ENCODE measurements at regions not wholly inside any gene's neighbourhood (a gene's known extent, or its start where the extent isn't known, plus 50 kb on each side); places are given as distances from the start of the nearest gene placed in this dataset.

- intact Hi-C loops (cut with DNase I): no loop called here
- TF ChIP-seq, protein P1, sequence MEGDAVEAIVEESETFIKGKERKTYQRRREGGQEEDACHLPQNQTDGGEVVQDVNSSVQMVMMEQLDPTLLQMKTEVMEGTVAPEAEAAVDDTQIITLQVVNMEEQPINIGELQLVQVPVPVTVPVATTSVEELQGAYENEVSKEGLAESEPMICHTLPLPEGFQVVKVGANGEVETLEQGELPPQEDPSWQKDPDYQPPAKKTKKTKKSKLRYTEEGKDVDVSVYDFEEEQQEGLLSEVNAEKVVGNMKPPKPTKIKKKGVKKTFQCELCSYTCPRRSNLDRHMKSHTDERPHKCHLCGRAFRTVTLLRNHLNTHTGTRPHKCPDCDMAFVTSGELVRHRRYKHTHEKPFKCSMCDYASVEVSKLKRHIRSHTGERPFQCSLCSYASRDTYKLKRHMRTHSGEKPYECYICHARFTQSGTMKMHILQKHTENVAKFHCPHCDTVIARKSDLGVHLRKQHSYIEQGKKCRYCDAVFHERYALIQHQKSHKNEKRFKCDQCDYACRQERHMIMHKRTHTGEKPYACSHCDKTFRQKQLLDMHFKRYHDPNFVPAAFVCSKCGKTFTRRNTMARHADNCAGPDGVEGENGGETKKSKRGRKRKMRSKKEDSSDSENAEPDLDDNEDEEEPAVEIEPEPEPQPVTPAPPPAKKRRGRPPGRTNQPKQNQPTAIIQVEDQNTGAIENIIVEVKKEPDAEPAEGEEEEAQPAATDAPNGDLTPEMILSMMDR (IDR thresholded peaks at IDR 0.05): no peak
- no peaks in the 10 kb centered on the region for H3K9me3 ChIP-seq
- H3K27me3 ChIP-seq: no peaks in the 10 kb centered on the region
- no peak for DNase-seq
- H3K4me3 ChIP-seq: no peak overlapping the region
- no peaks in the 10 kb centered on the region for H3K36me3 ChIP-seq
- no peaks in the 10 kb centered on the region for H3K4me1 ChIP-seq
- no peak overlapping the region for H3K9ac ChIP-seq (ENCODE audit: low read depth in 2 of 2, low read length in 2 of 2)
- H3K27ac ChIP-seq: no peak overlapping the region
Observed at GRCh38 chr21:43352154-43352537, 74.8 kb downstream of the SIK1 start.

DNA sequence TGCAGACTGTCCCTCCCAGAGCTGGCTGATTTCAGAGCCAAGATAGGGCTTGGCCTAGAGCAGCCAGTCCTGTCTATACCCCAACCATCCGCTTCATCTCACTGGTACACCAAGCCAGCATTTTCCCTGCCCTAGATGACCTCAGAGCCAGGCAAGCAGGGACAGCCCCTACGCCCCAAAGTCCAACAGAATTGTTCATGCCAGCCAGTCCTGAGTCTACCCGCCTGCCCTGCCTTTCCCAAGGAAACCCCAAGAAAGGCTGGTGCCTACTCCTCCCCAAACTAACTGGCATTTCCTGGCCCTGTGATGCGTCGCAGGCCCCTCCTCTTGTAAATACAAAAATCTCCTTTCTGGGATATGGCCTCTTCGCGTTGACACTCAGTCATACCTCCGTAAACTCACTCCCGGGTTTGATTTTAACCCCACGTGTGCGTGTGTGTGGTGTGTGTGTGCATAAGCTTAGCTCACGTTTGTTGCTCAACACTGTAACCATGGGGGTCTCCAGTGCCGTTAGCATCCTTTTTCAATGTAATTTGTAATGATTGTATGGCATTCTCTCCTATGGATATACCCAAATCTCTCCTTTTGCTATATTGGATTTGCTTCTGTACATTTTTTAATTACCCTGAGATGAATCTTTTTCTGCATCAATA lies 75.3 kb downstream of the SIK1 start:
- no peak for DNase-seq
- Histone ChIP-seq H3K27ac (no peak overlapping the region), H3K4me3 (no peak overlapping the region), H3K9ac (ENCODE audit: low read depth in 2 of 2, low read length in 2 of 2) (no peak overlapping the region), H3K27me3 (no peaks in the 10 kb centered on the region), H3K4me1 (no peaks in the 10 kb centered on the region), H3K36me3 (no peaks in the 10 kb centered on the region), H3K9me3 (no peaks in the 10 kb centered on the region)
- TF ChIP-seq, protein P1 (IDR thresholded peaks at IDR 0.05): no peak
- intact Hi-C loops (cut with DNase I): no loop called here

GRCh38 chr21:43349644-43350043 lies 77.3 kb downstream of the SIK1 start:
- Histone ChIP-seq H3K9me3 (no peaks in the 10 kb centered on the region), H3K4me3 (no peak overlapping the region), H3K27ac (no peak overlapping the region), H3K4me1 (no peaks in the 10 kb centered on the region), H3K9ac (ENCODE audit: low read depth in 2 of 2, low read length in 2 of 2) (no peak overlapping the region), H3K27me3 (no peaks in the 10 kb centered on the region), H3K36me3 (no peaks in the 10 kb centered on the region)
- intact Hi-C loops (cut with DNase I): no loop called here
- TF ChIP-seq, protein P1 (IDR thresholded peaks at IDR 0.05): no peak
- no peak for DNase-seq

DNA sequence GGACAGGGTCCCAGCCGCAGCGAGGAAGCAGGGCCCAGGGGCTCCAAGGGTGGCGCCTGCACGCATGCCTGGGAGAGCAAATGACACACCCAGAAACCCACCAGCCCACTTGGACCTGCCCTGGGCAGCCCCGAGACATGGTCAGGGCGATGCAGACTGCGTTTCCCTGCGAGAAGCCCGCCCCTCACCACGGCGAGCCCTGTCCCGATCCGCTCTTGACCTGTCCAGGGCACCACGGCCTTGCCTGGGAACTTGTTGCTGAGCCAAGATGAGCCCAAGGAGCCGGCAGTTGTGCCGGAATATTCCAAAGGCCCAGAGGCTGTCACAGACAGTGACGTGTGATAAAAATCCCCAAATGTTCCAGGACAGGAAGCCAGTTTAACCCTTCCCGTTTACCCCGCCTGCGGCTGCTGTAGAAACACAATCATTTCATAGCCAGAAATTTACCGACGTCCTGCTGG lies 78.1 kb downstream of the SIK1 start:
- H3K27me3 ChIP-seq: no peaks in the 10 kb centered on the region
- H3K36me3 ChIP-seq: no peaks in the 10 kb centered on the region
- H3K4me3 ChIP-seq: no peak overlapping the region
- no peak overlapping the region for H3K9ac ChIP-seq (ENCODE audit: low read depth in 2 of 2, low read length in 2 of 2)
- no peaks in the 10 kb centered on the region for H3K9me3 ChIP-seq
- H3K27ac ChIP-seq: no peak overlapping the region
- DNase-seq: no peak
- TF ChIP-seq, protein P1 (IDR thresholded peaks at IDR 0.05): no peak
- intact Hi-C loops (cut with DNase I): no loop called here
- peaks cover 4% of the 10 kb centered on the region for H3K4me1 ChIP-seq

- Histone ChIP-seq H3K4me3 (no peak overlapping the region), H3K36me3 (no peaks in the 10 kb centered on the region), H3K27me3 (no peaks in the 10 kb centered on the region), H3K9me3 (no peaks in the 10 kb centered on the region), H3K27ac (no peak overlapping the region), H3K9ac (ENCODE audit: low read depth in 2 of 2, low read length in 2 of 2) (no peak overlapping the region), H3K4me1 (peaks cover 10% of the 10 kb centered on the region)
- intact Hi-C loops (cut with DNase I): no loop called here
- no peak for DNase-seq
- TF ChIP-seq, protein P1 (IDR thresholded peaks at IDR 0.05): no peak
Observed at GRCh38 chr21:43348170-43348766, 78.7 kb downstream of the SIK1 start.
